Muscle of leg (tissue), 3 donors: ENCODE measurements at regions not wholly inside any gene's neighbourhood (a gene's known extent, or its start where the extent isn't known, plus 50 kb on each side); places are given as distances from the start of the nearest gene placed in this dataset.
A peak's percentile ranks its signal among the peaks of the same experiment; 100 is the strongest.

Experiments
- DNase-seq: peaks from one replicate; pipeline ENCODE4 v3.0.0; 2013
- H3K27ac ChIP-seq: one replicate; pipeline ENCODE4 v1.5.1; 2013; ENCODE audit warnings: mild to moderate bottlenecking, low read length, control low read depth
- H3K27me3 ChIP-seq: one replicate; pipeline ENCODE4 v1.6.1; 2013; ENCODE audit warnings: low read length; ENCODE audit not compliant: control insufficient read depth, insufficient read depth
- H3K36me3 ChIP-seq: one replicate; pipeline ENCODE4 v1.6.1; 2013; ENCODE audit warnings: low read length; ENCODE audit not compliant: control insufficient read depth, insufficient read depth
- H3K4me1 ChIP-seq: one replicate; pipeline ENCODE4 v1.6.1; 2013; ENCODE audit warnings: low read length; ENCODE audit not compliant: control insufficient read depth, insufficient read depth
- H3K4me3 ChIP-seq: one replicate; pipeline ENCODE4 v1.5.1; 2013; ENCODE audit warnings: low read length, control low read depth
- H3K9me3 ChIP-seq: replicated peaks from 2 replicates; pipeline ENCODE4 v1.6.1; 2013; ENCODE audit warnings: low read depth, low read length; ENCODE audit not compliant: control insufficient read depth
- WGBS: methylation state at CpG from one replicate; pipeline ENCODE4 v1.1.5; 2013; ENCODE audit warnings: missing lambda C conversion rate; ENCODE audit not compliant: insufficient coverage; 5-methylcytosine and 5-hydroxymethylcytosine counted together

GRCh38 chr2:18999198-18999597, 359.2 kb downstream of the OSR1 start:
- Histone ChIP-seq H3K9me3 (no peaks in the 10 kb centered on the region), H3K4me3 (no peak overlapping the region), H3K27me3 (no peaks in the 10 kb centered on the region), H3K27ac (no peak overlapping the region), H3K4me1 (peaks cover 7% of the 10 kb centered on the region), H3K36me3 (no peaks in the 10 kb centered on the region)
- no peak for DNase-seq
- WGBS, result 85% methylated on average over 2 of the region's 2 CpGs

- no peak for DNase-seq
- no peak overlapping the region for H3K27ac ChIP-seq
- H3K9me3 ChIP-seq, result no peaks in the 10 kb centered on the region
- peaks cover 7% of the 10 kb centered on the region for H3K4me1 ChIP-seq
- WGBS, result no CpG with 5 or more reads among the region's 1 CpG
- no peaks in the 10 kb centered on the region for H3K27me3 ChIP-seq
- no peaks in the 10 kb centered on the region for H3K36me3 ChIP-seq
- H3K4me3 ChIP-seq, result no peak overlapping the region
Observed at GRCh38 chr2:18998491-18998890, 359.9 kb downstream of the OSR1 start.

GRCh38 chr2:18993756-18994338, 364.6 kb downstream of the OSR1 start:
- WGBS, result 100% methylated on average over 1 of the region's 3 CpGs
- H3K27me3 ChIP-seq, result no peaks in the 10 kb centered on the region
- no peaks in the 10 kb centered on the region for H3K9me3 ChIP-seq
- no peak for DNase-seq
- H3K4me3 ChIP-seq, result no peak overlapping the region
- H3K36me3 ChIP-seq, result no peaks in the 10 kb centered on the region
- peaks cover 5% of the 10 kb centered on the region for H3K4me1 ChIP-seq
- no peak overlapping the region for H3K27ac ChIP-seq

- Histone ChIP-seq H3K4me1 (peaks cover 7% of the 10 kb centered on the region), H3K36me3 (no peaks in the 10 kb centered on the region), H3K9me3 (no peaks in the 10 kb centered on the region), H3K4me3 (no peak overlapping the region), H3K27me3 (no peaks in the 10 kb centered on the region), H3K27ac (peak overlapping the region; percentile 17)
- DNase-seq, result peak; percentile 82
- 50% methylated on average over 1 of the region's 5 CpGs for WGBS
Observed at GRCh38 chr2:18991177-18992168, 366.9 kb downstream of the OSR1 start.

GRCh38 chr2:18988631-18989232, 369.7 kb downstream of the OSR1 start:
- no peak overlapping the region for H3K4me3 ChIP-seq
- no peaks in the 10 kb centered on the region for H3K36me3 ChIP-seq
- no CpG with 5 or more reads among the region's 3 CpGs for WGBS
- no peaks in the 10 kb centered on the region for H3K27me3 ChIP-seq
- no peaks in the 10 kb centered on the region for H3K9me3 ChIP-seq
- DNase-seq, result no peak
- H3K4me1 ChIP-seq, result peaks cover 7% of the 10 kb centered on the region
- H3K27ac ChIP-seq, result no peak overlapping the region

- no peaks in the 10 kb centered on the region for H3K36me3 ChIP-seq
Observed at GRCh38 chr2:18987592-18988073, 370.8 kb downstream of the OSR1 start.

GRCh38 chr2:18987016-18987415, 371.4 kb downstream of the OSR1 start:
- DNase-seq, result no peak
- WGBS, result 100% methylated on average over 2 of the region's 4 CpGs
- Histone ChIP-seq H3K4me1 (peaks cover 7% of the 10 kb centered on the region), H3K9me3 (no peaks in the 10 kb centered on the region), H3K36me3 (no peaks in the 10 kb centered on the region), H3K4me3 (no peak overlapping the region), H3K27ac (no peak overlapping the region), H3K27me3 (no peaks in the 10 kb centered on the region)

More at GRCh38 chr2:18987592-18988073, 370.8 kb downstream of the OSR1 start:
- Histone ChIP-seq H3K27me3 (no peaks in the 10 kb centered on the region), H3K9me3 (no peaks in the 10 kb centered on the region), H3K4me1 (peaks cover 7% of the 10 kb centered on the region), H3K4me3 (no peak overlapping the region), H3K27ac (no peak overlapping the region)
- 0% methylated on average over 1 of the region's 4 CpGs for WGBS
- DNase-seq, result peak; percentile 95

GRCh38 chr2:18986046-18986445, 372.4 kb downstream of the OSR1 start:
- no peak for DNase-seq
- no peaks in the 10 kb centered on the region for H3K36me3 ChIP-seq
- H3K4me1 ChIP-seq, result peaks cover 3% of the 10 kb centered on the region
- H3K27ac ChIP-seq, result no peak overlapping the region
- no peak overlapping the region for H3K4me3 ChIP-seq
- H3K9me3 ChIP-seq, result no peaks in the 10 kb centered on the region
- no peaks in the 10 kb centered on the region for H3K27me3 ChIP-seq

- peak; percentile 94 for DNase-seq
- no peaks in the 10 kb centered on the region for H3K9me3 ChIP-seq
- peaks cover 13% of the 10 kb centered on the region for H3K4me1 ChIP-seq
- H3K36me3 ChIP-seq, result no peaks in the 10 kb centered on the region
- H3K27ac ChIP-seq, result peak overlapping the region; percentile 83
- no peaks in the 10 kb centered on the region for H3K27me3 ChIP-seq
- H3K4me3 ChIP-seq, result no peak overlapping the region
- WGBS, result 20% methylated on average over 1 of the region's 6 CpGs
Observed at GRCh38 chr2:18980786-18981430, 377.5 kb downstream of the OSR1 start.
